Neuronal stem cell (in vitro differentiated cells): ENCODE measurements at regions not wholly inside any gene's neighbourhood (a gene's known extent, or its start where the extent isn't known, plus 50 kb on each side); places are given as distances from the start of the nearest gene placed in this dataset.

Source experiments
- DNase-seq: peaks from one replicate; pipeline ENCODE4 v3.0.0-alpha.2; 2013; ENCODE audit warnings: low spot score
- H2AFZ ChIP-seq: one replicate; pipeline ENCODE4 v1.6.1; 2013; ENCODE audit warnings: mild to moderate bottlenecking, low read length, inconsistent platforms
- H2AK5ac ChIP-seq: 2 replicates; pipeline ENCODE4 v1.6.1; 2013; ENCODE audit warnings: low read depth, mild to moderate bottlenecking, inconsistent platforms, low read length, moderate library complexity, mixed read lengths
- H2BK120ac ChIP-seq: 2 replicates; pipeline ENCODE4 v1.6.1; 2013; ENCODE audit warnings: low read depth, mild to moderate bottlenecking, inconsistent platforms, low read length, moderate library complexity, mixed read lengths
- H2BK12ac ChIP-seq: one replicate; pipeline ENCODE4 v1.6.1; 2013; ENCODE audit warnings: low read length, inconsistent platforms
- H2BK15ac ChIP-seq: 2 replicates; pipeline ENCODE4 v1.6.1; 2013; ENCODE audit warnings: mild to moderate bottlenecking, low read length, inconsistent platforms, mixed read lengths
- H2BK5ac ChIP-seq: one replicate; pipeline ENCODE4 v1.6.1; 2013; ENCODE audit warnings: inconsistent platforms, mild to moderate bottlenecking, low read length, moderate library complexity
- H3K14ac ChIP-seq: one replicate; pipeline ENCODE4 v1.6.1; 2013; ENCODE audit warnings: low read length, inconsistent platforms
- H3K18ac ChIP-seq: 2 replicates; pipeline ENCODE4 v1.6.1; 2013; ENCODE audit warnings: low read length, inconsistent platforms
- H3K23ac ChIP-seq: 2 replicates; pipeline ENCODE4 v1.6.1; 2013; ENCODE audit warnings: low read depth, mild to moderate bottlenecking, mixed read lengths, low read length, inconsistent platforms; ENCODE audit not compliant: poor library complexity
- H3K27ac ChIP-seq: replicated peaks from 3 replicates; pipeline ENCODE4 v1.5.1; 2013; ENCODE audit warnings: low read length, inconsistent platforms
- H3K27me3 ChIP-seq, 3 experiments: 2 replicates each; pipeline ENCODE4 v1.6.1; 2013; ENCODE audit warnings: low read length in 3 of 3, mild to moderate bottlenecking in 2 of 3, inconsistent platforms in 1 of 3, low read depth in 1 of 3, mixed read lengths in 1 of 3, moderate library complexity in 1 of 3; ENCODE audit not compliant: control insufficient read depth in 3 of 3, insufficient read depth in 3 of 3
- H3K36me3 ChIP-seq, 2 donors: replicated peaks in 1 of 2; 2 replicates each; pipeline ENCODE4 v1.6.1; 2013; ENCODE audit warnings: low read length in 2 of 2; ENCODE audit not compliant: control insufficient read depth in 2 of 2, insufficient read depth in 2 of 2
- H3K4ac ChIP-seq: 2 replicates; pipeline ENCODE4 v1.6.1; 2013; ENCODE audit warnings: inconsistent platforms, mild to moderate bottlenecking, low read length, moderate library complexity
- H3K4me1 ChIP-seq, 2 donors: 1 replicate in 1 of 2; 2 replicates in 1 of 2; pipeline ENCODE4 v1.6.1; 2013; ENCODE audit warnings: low read length in 2 of 2, low read depth in 1 of 2; ENCODE audit not compliant: control insufficient read depth in 2 of 2, insufficient read depth in 1 of 2
- H3K4me2 ChIP-seq: one replicate; pipeline ENCODE4 v1.6.1; 2013; ENCODE audit warnings: mild to moderate bottlenecking, low read length, inconsistent platforms; ENCODE audit not compliant: insufficient read depth, poor library complexity, severe bottlenecking
- H3K4me3 ChIP-seq, 2 donors: 2 replicates each; pipeline ENCODE4 v1.5.1; 2013; ENCODE audit warnings: low read length in 2 of 2, mild to moderate bottlenecking in 2 of 2, inconsistent platforms in 1 of 2, moderate library complexity in 1 of 2
- H3K79me1 ChIP-seq: one replicate; pipeline ENCODE4 v1.6.1; 2013; ENCODE audit warnings: low read depth, mild to moderate bottlenecking, inconsistent platforms, low read length, moderate library complexity
- H3K9ac ChIP-seq: one replicate; pipeline ENCODE4 v1.6.1; 2013; ENCODE audit warnings: mild to moderate bottlenecking, low read depth, low read length, inconsistent platforms; ENCODE audit not compliant: poor library complexity
- H3K9me3 ChIP-seq, 2 donors: replicated peaks in 1 of 2; 2 replicates each; pipeline versions ENCODE3 to v1.6.1; 2013; ENCODE audit warnings: low read length in 2 of 2, mild to moderate bottlenecking in 2 of 2, inconsistent platforms in 1 of 2, low read depth in 1 of 2, mixed read lengths in 1 of 2, moderate library complexity in 1 of 2; ENCODE audit not compliant: control insufficient read depth in 2 of 2, insufficient read depth in 1 of 2
- H4K8ac ChIP-seq: one replicate; pipeline ENCODE4 v1.6.1; 2013; ENCODE audit warnings: low read depth, mild to moderate bottlenecking, inconsistent platforms, low read length, moderate library complexity
- H4K91ac ChIP-seq: one replicate; pipeline ENCODE4 v1.6.1; 2013; ENCODE audit warnings: low read length, low read depth, mild to moderate bottlenecking, inconsistent platforms; ENCODE audit not compliant: poor library complexity
- WGBS, 2 donors: extraction: QIAGEN DNeasy Blood & Tissue Kit; methylation state at CpG; one replicate each; pipeline ENCODE4 v1.1.7; 2013; ENCODE audit warnings: missing lambda C conversion rate in 2 of 2, mixed read lengths in 1 of 2; ENCODE audit not compliant: insufficient read length in 2 of 2, insufficient replicate concordance in 1 of 2; ENCODE audit errors: extremely low coverage in 2 of 2; 5-methylcytosine and 5-hydroxymethylcytosine counted together

- DNase-seq = no peak
- H3K18ac ChIP-seq = no peak overlapping the region
- no peak overlapping the region for H2AK5ac ChIP-seq
Measured at GRCh38 chr4:111675746-111676145, 469.5 kb upstream of the FAM241A start.

GRCh38 chr4:111676533-111676932 is 468.7 kb upstream of the FAM241A start:
- H2BK12ac ChIP-seq = no peak overlapping the region
- no peak overlapping the region for H3K9ac ChIP-seq
- no peak overlapping the region for H2BK15ac ChIP-seq
- no peak overlapping the region for H3K4ac ChIP-seq
- H4K91ac ChIP-seq = no peak overlapping the region
- no peak for DNase-seq
- no peaks in the 10 kb centered on the region for H3K9me3 ChIP-seq
- no peak overlapping the region for H3K27ac ChIP-seq
- H2BK120ac ChIP-seq = no peak overlapping the region
- no peaks in the 10 kb centered on the region for H3K27me3 ChIP-seq
- no peak overlapping the region for H3K4me3 ChIP-seq
- H3K36me3 ChIP-seq = no peaks in the 10 kb centered on the region
- H3K18ac ChIP-seq = no peak overlapping the region
- no peak overlapping the region for H2AK5ac ChIP-seq
- no peak overlapping the region for H3K23ac ChIP-seq
- no peak overlapping the region for H2BK5ac ChIP-seq
- peaks cover 0 to 14% of the 10 kb centered on the region in 2 donors for H3K4me1 ChIP-seq
- no peak overlapping the region for H3K14ac ChIP-seq
- no peak overlapping the region for H4K8ac ChIP-seq
- H3K4me2 ChIP-seq = no peak overlapping the region
- no peaks in the 10 kb centered on the region for H3K79me1 ChIP-seq
- H2AFZ ChIP-seq = peak overlapping the region; percentile 82

More at GRCh38 chr4:111675746-111676145, 469.5 kb upstream of the FAM241A start:
- no peak overlapping the region for H3K23ac ChIP-seq
- no peaks in the 10 kb centered on the region for H3K36me3 ChIP-seq
- H3K4me3 ChIP-seq = no peak overlapping the region
- no peak overlapping the region for H2BK5ac ChIP-seq
- no peak overlapping the region for H2AFZ ChIP-seq
- H3K27ac ChIP-seq = no peak overlapping the region
- no CpG with 5 or more reads among the region's 5 CpGs for WGBS, 2 donors
- H3K27me3 ChIP-seq = no peaks in the 10 kb centered on the region
- H3K4me2 ChIP-seq = no peak overlapping the region
- no peak overlapping the region for H2BK120ac ChIP-seq
- H2BK12ac ChIP-seq = no peak overlapping the region
- H2BK15ac ChIP-seq = no peak overlapping the region
- H4K8ac ChIP-seq = no peak overlapping the region
- H3K4me1 ChIP-seq = peaks cover 0 to 9% of the 10 kb centered on the region in 2 donors
- H3K9ac ChIP-seq = no peak overlapping the region
- no peak overlapping the region for H3K14ac ChIP-seq
- H3K79me1 ChIP-seq = no peaks in the 10 kb centered on the region
- H3K4ac ChIP-seq = no peak overlapping the region
- no peaks in the 10 kb centered on the region for H3K9me3 ChIP-seq
- no peak overlapping the region for H4K91ac ChIP-seq

GRCh38 chr4:111678479-111678878 is 466.8 kb upstream of the FAM241A start:
- no CpG with 5 or more reads among the region's 1 CpG for WGBS, 2 donors
- H2AK5ac ChIP-seq = no peak overlapping the region
- no peak overlapping the region for H2BK15ac ChIP-seq
- no peak overlapping the region for H2BK120ac ChIP-seq
- no peak overlapping the region for H3K18ac ChIP-seq
- H3K27me3 ChIP-seq = no peaks in the 10 kb centered on the region
- H3K4ac ChIP-seq = no peak overlapping the region
- H3K4me2 ChIP-seq = no peak overlapping the region
- peak overlapping the region; percentile 36 for H2AFZ ChIP-seq
- H3K4me1 ChIP-seq = peaks cover 0 to 23% of the 10 kb centered on the region in 2 donors
- no peaks in the 10 kb centered on the region for H3K79me1 ChIP-seq
- H3K4me3 ChIP-seq = no peak overlapping the region
- no peak for DNase-seq
- H2BK12ac ChIP-seq = no peak overlapping the region
- H3K23ac ChIP-seq = no peak overlapping the region
- H3K14ac ChIP-seq = no peak overlapping the region
- no peak overlapping the region for H4K91ac ChIP-seq
- no peak overlapping the region for H2BK5ac ChIP-seq
- H4K8ac ChIP-seq = no peak overlapping the region
- no peaks in the 10 kb centered on the region for H3K36me3 ChIP-seq
- H3K27ac ChIP-seq = no peak overlapping the region
- no peak overlapping the region for H3K9ac ChIP-seq
- H3K9me3 ChIP-seq = no peaks in the 10 kb centered on the region

- H4K8ac ChIP-seq = no peak overlapping the region
- H2BK120ac ChIP-seq = no peak overlapping the region
- no peak overlapping the region for H3K4me2 ChIP-seq
- H4K91ac ChIP-seq = no peak overlapping the region
- peak overlapping the region; percentile 36 for H2AFZ ChIP-seq
- H3K4me3 ChIP-seq = no peak overlapping the region
- no peak overlapping the region for H2AK5ac ChIP-seq
- no peaks in the 10 kb centered on the region for H3K9me3 ChIP-seq
- H2BK5ac ChIP-seq = no peak overlapping the region
- H3K27me3 ChIP-seq = no peaks in the 10 kb centered on the region
- no peaks in the 10 kb centered on the region for H3K79me1 ChIP-seq
- no peak overlapping the region for H3K14ac ChIP-seq
- peaks cover 0 to 23% of the 10 kb centered on the region in 2 donors for H3K4me1 ChIP-seq
- no peak overlapping the region for H3K9ac ChIP-seq
- no peak overlapping the region for H3K27ac ChIP-seq
- no peak overlapping the region for H2BK12ac ChIP-seq
- DNase-seq = no peak
- H3K23ac ChIP-seq = no peak overlapping the region
- no peak overlapping the region for H3K18ac ChIP-seq
- no peak overlapping the region for H3K4ac ChIP-seq
- H2BK15ac ChIP-seq = no peak overlapping the region
- WGBS, 2 donors = no CpG with 5 or more reads among the region's 5 CpGs
- no peaks in the 10 kb centered on the region for H3K36me3 ChIP-seq
Measured at GRCh38 chr4:111678908-111679307, 466.3 kb upstream of the FAM241A start.
